Activated CD4-positive, alpha-beta T cell treated with anti-CD3 and anti-CD28 coated beads, Interleukin-2, Interleukin-6, amounts not matched to agents 100 ng/mL and 50 ng/mL, durations not matched to agents 16 hours and 8 hours (primary cell): ENCODE measurements at regions not wholly inside any gene's neighbourhood (a gene's known extent, or its start where the extent isn't known, plus 50 kb on each side); places are given as distances from the start of the nearest gene placed in this dataset.
"Not testable (repeated sequence)": the region's sequence is repeated elsewhere in the genome, so short reads cannot be mapped to it uniquely, and the experiment has no call there.

ENCODE experiments used
- DNase-seq: peaks from one replicate; pipeline ENCODE4 v3.0.0-alpha.2; 2020

- no peak for DNase-seq
Observed at GRCh38 chr17:71849783-71850768, 270.7 kb upstream of the SOX9 start.

- no peak for DNase-seq
Observed at GRCh38 chr17:71850812-71851211, 270.0 kb upstream of the SOX9 start.

DNA sequence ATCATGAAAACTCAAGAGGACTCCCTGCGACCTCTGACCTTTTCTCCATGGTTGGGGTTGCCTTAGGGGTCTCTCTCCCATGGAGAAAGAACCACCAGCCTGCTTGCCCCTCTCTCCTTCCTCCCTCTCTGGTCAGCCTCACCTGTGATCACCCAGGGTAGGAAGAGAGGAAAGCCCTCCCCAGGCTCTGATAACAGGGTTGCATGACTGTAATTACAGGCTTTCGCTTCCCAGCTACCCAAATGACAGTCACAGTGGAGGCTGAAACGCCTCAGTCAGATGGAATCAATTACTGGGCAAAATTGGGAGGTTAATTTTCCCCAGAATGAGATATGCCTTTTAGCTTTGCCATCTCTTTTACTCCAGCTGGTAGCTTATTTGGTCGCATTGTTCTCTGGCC, 265.8 kb upstream of the SOX9 start:
- no peak for DNase-seq

GRCh38 chr17:71864755-71865154, 256.1 kb upstream of the SOX9 start:
- no peak for DNase-seq

DNA sequence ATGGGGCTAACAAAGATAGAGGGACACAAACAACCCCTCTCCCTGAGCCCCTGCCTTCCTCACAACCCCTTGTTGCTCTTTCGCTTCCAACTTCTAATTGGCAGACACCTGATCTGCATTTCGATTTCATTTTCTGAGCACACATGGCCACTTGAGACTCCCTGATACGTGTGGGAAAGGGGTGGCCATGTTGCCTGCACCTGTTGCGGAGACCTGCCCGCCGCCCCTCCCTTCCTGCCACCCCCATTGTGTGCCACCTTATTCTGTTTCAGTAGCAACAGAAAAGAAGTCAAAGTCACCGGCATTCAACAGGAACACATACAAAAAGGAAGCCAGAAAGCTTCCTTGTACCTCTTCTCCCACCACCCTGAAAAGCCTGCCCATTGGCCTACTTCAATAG, 254.7 kb upstream of the SOX9 start:
- no peak for DNase-seq

DNA sequence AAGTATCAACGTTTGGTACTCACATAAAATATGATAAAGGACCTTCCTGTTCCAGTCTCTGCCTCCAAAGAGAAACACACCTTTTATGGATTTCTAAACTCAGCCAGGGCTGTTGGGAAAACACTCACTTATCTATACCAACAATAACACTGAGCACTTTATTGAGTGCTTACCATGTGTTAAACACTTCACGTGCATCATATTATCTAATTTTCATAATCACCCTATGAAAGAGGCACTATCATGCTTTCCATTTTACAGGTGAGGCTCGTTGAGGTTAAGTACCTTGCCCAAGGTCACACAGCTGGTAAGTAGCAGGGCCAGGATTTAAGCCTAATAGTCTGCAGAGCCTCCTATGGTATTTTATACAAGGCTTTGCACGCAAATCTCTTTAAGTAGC, 251.5 kb upstream of the SOX9 start:
- no peak for DNase-seq

DNA sequence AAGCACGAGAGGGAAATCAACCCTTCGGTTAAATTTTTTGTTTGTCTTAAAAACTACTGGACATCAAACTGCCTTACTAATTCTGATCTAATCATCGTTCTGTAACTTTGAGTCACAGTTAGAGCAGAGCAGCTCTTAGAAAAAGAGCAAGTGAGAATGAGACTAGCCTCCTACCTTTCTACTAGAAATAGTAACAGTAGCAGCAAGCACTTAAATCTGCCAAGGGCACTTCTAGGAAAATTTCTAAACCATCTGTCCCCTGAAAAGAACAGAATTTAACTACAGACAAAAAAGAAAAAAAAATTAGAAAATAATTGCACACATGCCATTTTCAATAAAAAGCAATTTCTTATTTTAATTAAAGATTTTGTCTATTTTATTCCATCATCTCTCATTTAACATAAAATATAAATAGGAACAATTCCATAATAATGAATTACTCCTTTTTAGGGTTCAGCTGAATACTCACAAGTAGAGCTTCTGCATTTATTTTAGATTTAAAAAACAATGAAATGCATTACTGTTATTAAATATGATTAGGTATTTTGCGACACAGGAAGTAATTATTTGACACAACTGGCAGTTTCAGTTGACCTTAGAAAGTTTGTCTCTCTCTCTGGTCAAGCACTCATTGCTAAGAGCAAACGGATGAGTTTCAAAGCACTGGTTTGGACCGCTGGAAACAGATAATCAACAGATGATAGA, 250.8 kb upstream of the SOX9 start:
- DNase-seq: no peak

- no peak for DNase-seq
Observed at GRCh38 chr17:71870546-71870862, 250.3 kb upstream of the SOX9 start.

DNA sequence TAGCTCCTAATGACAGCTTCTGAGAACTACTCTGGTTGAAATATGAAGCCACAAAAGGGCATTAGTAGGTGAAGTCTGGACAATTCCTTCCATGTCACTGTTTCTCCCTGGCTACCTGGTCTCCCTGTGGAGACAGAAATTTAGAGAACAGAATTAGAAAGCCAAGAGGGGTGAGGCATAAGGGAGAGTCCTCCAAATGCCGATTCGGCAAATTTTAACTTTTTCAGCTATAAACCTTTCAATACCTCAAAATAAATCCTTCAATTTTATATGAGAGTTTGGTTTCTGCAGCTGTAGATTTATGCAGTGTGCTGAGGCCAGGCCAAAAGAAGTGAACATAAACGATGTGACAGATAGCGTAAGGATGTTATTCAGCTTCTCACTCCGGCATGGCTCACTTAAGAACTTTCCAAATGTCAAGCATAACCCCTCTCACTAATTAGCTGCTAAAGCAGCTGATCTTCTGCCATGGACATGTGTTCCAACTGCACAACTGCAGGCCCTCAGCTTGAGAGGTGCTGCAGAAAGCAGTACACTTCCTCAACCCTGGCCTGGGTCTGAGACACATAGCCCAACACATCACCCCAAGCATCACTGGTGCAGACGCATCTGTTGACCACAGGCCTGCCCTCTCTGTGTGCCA, 247.9 kb upstream of the SOX9 start:
- DNase-seq: no peak

GRCh38 chr17:71874773-71875172, 246.0 kb upstream of the SOX9 start:
- DNase-seq: not testable (repeated sequence)

DNA sequence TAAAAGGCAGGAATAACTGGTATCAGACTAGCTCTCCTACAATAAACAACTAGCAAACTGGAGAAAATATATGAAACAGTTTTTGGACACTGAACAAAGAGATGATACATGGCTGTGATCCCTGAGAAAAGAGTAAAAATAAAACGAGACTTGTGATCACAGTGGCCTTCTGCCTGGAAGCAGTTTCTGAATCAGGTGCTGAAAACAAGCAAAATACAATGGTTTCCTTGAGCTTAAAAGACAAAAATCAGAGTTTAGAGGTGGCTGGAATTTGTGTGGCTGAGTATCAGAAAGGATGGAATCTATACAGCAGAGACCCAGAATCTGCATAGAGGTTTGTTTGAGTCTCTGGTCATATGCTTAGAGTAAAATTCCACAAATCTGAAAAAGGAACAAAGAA, 242.5 kb upstream of the SOX9 start:
- DNase-seq: no peak

GRCh38 chr17:71878998-71879397, 241.8 kb upstream of the SOX9 start:
- no peak for DNase-seq

- no peak for DNase-seq
Observed at GRCh38 chr17:71881041-71881440, 239.8 kb upstream of the SOX9 start.

DNA sequence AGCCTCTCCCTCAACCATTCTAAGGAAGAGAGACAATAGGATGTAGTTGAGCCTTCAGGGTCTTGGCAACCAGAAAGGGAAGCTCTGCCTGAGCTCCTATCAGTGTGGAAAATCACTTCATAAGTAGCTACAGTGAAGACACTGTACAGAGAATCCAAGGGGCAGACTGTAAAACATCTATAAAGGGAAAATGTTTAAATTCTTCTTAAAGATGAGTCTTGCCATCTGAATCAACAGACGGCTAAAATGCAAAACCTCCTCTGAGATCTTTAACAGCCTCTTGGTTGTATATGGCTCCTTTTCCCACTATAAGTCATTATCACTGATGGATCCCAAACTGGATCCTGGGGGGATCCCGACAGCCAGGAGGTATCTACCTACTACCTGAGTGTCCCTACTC, 239.2 kb upstream of the SOX9 start:
- no peak for DNase-seq

DNA sequence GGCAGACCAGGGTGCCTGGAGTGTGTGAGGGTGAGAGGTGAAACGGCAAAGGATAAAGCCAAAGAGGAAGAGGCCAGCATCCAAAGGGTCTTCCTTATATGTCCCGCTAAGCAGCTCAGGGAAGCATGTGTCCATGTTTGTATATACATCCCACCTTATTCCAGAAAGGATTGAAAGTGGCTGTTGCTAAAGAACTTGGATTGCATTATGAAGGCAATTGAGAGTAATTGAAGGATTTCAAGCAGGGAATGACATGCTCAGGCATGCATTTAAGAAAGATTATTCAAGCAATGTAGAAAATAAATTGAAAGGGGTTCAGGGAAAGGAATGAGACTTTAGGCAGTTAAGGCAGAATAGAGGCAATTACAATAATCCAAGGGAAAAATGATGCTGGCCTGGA, 237.6 kb upstream of the SOX9 start:
- DNase-seq: no peak

- DNase-seq: no peak
Observed at GRCh38 chr17:71883845-71884244, 237.0 kb upstream of the SOX9 start.

DNA sequence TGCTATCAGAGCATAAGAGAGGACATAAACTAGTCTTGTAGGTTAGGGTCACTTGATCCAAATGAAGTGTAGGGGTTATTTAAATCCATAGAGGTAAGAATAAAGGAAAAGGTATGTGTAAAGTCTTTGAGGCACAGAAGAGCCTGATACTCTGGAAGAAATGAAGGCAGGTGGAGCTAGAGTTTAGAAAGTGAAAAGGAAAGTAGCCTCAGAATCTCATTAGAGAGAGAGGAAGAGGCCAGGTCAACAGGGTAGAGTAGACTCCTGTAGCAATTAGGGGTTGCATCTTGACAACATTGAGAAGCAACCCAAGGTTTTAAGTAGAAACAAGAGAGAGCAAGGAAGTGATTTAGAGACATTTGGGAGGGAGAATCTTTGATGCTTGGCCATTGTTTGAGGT, 235.2 kb upstream of the SOX9 start:
- DNase-seq: no peak

- DNase-seq: no peak
Observed at GRCh38 chr17:71899317-71899716, 221.5 kb upstream of the SOX9 start.

DNA sequence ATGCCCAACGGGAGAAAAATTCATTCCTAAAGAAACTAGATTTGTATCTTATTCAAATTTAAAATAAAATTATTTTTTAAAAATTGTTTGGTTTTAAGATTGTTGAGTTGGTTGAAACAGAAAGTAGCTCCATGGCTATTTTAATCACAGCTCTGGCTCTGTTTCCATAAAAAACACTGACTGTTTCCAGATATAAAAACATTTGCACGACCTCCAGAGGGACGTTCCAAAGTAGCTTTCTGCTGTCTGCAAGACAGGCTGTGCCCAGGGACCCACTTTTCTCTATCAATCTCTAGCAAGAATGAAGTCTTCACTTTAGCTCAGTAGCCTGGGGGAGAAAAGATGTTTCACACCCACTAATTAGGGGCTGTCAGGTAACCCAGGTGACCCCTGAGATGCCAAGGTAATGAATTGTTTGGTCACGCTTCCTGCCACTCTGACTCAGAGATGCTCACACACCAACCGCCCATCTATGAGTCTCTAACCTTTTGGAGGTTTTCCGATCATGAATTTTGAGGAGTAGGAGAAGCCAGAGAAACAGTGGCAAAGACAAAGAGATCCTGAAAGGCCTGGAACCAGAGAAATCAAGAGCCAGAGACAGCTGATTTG, 220.1 kb upstream of the SOX9 start:
- no peak for DNase-seq

- DNase-seq: no peak
Observed at GRCh38 chr17:71902894-71903506, 217.8 kb upstream of the SOX9 start.

DNA sequence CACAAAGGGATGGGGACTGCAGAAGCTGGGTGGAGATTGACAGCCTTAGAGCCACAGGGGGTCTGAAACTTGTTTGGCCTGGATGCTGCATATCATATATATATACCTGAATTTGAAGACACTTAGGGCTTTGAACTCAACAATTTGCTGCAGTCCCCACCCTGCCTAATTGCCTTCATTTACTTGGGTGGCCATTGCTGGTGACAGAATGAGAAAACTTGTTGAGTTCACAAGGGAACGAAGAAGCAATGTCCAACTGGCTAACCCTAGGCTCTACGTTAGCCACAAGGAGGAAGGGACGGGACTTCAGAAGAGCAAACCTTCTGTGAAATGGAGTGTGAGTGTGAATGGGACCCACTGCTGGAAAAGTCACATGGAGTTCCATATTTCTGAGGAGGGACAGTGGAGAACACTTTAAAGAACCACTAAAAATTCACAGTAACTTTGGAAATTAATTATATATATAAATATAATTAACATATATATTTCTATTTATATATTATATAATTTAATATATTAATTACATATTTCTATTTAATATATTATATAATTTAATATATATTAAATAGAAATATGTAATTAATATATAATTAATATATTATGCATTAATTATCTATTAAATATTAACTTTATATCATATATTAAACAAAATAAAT, 215.3 kb upstream of the SOX9 start:
- DNase-seq: no peak

DNA sequence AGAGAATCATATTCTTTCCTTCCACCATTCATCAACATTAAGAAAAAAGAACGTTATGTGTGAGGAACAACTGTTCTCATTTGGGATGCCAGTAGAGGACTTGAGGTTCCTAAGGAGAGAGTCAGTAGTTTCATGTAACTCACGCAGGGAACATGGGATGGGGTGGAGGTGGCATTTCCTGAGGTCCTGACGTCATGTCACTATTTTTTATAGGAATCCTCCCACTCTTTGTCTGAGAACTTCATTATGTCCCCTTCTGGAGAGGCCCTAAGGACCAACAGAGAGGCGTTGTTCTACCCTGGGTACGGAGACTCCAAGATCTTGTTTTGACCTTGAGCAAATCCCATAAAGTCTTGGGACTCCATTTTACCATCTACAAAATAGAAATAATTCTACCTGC, 211.7 kb upstream of the SOX9 start:
- no peak for DNase-seq

DNA sequence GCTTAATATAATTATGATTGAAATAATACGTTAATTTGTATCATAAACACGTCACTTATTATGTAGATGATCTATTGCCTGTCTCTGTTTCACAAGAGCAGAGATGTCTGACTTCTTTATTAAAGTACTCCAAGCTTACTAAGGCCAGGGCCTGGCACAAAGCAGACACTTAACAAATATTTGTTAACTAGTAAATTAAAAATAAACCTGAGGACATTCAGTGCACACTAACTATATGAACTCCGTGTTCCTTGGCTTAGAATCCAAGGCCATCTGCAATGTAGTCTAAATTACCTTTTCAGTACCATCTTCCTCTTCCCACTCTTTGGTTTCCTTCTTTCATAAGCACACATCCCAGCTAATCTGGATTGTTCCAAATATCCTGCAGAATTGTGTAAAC, 210.8 kb upstream of the SOX9 start:
- no peak for DNase-seq
